ENCODE measurements at regions not wholly inside any gene's neighbourhood (a gene's known extent, or its start where the extent isn't known, plus 50 kb on each side); places are given as distances from the start of the nearest gene placed in this dataset.
"Not testable (repeated sequence)": the region's sequence is repeated elsewhere in the genome, so short reads cannot be mapped to it uniquely, and the experiment has no call there.

DNA sequence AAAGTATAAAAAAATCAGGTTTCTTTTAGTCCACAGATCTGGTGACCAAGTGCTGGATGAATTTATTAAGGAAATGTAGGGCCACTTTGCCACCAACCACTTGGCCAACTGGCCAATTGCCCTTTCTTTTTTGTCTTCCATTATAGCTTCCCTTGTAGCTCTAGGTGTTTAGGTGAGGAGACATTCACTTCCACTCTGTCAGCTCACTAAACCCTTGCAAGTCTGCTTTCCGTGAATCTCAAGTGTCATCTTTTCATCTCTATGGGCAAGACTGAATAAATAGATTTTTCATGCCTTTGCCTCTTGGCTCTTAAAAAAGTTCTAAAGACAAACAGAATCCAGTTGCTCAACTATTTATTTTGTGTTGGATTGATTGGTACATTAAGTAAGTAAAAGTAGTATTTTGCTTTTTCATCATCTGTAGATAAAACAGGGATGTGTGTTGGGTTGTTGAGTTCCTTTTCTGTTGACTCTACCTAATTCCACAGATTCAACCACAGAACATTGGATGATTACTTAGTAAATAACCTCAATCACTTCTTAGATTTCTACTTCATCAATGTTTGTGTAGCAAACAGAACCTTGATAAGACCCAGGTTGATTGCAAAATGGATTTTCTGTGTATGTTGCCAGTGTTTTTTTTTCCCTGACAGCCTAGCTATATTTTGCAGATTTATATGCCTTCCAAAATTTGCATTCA lies 68.1 kb upstream of the GRXCR1 start:
- no peak for DNase-seq (ENCODE audit: low read depth)

DNA sequence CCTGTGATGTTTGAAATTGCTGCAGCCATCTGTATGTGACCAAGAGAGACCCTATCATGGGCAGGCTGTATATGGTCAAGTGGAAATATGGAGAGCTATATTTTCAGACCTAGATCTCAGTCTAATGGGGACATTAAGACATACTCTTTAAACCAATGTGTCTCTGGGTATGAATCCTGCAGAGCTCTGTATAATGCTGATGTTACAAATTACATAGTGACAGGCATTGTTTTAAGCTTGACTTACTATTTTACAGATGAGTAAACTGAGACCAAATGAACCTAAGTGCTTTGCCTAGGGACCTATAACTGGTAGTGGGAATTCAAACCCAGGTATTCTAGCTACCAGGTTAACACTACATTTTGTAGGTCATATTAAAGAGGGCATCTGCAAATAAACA lies 71.3 kb upstream of the GRXCR1 start:
- no peak for DNase-seq (ENCODE audit: low read depth)

DNA sequence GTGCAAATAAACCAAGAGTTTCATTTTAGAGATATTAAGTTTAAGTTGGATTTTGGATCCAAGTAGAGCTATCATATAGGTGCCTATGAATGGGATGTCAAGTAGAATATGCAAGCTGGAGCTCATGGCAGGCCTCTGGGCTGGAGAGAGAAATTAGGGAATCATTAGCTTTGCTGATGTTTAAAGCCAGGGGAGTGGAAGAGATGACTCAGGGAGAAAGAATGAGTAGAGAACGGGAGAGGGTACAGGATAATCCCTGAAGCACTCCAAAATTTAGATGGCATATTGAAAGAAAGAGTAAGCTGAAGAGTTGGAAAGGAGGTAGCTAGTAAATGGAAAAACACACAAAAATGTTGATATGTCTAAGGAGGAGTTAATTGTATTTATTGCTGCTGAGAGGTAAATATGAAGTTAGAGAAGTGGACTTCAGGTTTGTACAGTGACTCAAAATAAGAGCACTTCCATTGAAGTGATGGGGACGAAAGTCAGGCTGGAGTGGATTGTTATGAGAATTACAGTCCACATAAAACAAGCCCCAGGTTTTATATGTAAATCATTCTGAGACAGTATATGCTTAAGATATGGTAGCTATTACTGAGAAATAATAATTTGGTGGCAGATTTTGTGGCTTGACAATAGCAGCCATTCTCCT lies 72.5 kb upstream of the GRXCR1 start:
- no peak for DNase-seq (ENCODE audit: low read depth)

DNA sequence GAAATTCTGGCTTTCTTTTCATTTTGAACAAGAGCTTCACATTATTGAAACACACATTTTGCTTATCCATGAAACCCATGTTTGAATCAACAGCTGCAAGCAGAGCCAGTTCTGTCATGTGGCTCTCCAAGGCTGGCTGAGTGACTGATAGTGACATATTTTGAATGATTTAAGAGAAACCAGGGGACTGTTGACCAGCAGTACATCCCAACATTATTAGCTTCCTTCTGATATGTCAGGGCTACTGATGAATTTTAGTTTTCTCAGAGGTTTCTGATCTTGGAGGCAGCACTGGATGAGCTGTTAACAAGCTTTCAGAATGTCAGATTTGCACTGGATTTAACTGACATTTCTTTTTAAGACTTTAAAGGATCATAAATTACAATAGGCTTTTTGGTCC lies 74.6 kb upstream of the GRXCR1 start:
- DNase-seq (ENCODE audit: low read depth): no peak

DNA sequence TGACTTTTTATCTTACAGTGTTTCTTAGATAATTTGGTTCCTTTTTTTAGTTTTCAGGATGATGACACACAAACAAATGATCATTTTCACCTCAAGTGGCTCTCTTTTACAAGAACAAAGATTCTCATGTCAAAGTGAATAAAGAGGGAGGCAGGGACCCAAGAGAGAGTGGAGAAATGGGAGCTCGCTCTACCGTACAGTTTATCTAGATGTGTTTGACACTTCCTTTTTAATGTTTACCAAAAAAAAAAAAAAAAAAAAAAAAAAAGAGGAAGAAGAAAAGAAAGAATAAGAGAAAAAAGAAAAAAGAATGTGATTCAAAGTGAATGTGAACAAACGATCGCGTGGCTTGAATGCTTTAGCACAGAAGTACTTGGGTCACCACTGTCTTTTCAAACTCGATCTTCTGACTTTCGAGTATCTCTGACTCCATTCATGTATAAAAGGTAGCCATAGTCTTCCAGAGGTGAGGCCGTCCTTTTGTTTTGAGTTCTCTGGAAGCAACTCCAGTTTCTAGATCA lies 75.6 kb upstream of the GRXCR1 start:
- no peak for DNase-seq (ENCODE audit: low read depth)

DNA sequence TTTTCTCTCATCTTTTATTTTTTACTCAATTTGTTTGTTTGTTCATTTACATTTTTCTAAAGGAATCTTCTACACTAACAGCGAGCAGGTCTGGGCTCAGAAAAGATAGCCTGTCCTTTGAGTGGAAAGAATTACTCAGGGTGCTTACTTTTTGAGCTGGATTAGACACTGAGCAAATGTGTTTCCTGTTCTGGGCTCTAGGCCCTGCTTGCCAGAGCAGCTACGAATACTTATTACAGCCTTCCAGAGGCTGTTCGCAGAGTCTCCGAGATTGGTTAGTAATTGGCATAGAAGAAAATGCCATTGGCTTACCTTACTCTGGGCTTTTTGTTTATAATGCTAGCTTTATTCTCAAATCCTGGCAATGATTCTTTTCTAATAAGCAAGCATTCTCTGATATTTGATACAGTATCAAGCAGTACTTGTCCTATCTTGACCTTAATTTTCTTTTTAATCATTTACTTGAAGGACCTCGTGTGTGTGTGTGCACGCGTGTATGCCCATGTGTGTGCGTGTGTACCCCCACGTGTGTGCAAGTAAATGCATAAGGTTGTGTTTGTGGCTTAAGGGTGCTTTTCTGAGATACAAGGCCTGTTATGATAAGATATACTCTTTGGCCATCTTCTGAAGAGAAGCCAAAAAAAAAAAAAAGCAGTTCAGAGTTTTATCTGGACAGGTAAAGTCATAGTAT lies 76.2 kb upstream of the GRXCR1 start:
- DNase-seq (ENCODE audit: low read depth): no peak

DNA sequence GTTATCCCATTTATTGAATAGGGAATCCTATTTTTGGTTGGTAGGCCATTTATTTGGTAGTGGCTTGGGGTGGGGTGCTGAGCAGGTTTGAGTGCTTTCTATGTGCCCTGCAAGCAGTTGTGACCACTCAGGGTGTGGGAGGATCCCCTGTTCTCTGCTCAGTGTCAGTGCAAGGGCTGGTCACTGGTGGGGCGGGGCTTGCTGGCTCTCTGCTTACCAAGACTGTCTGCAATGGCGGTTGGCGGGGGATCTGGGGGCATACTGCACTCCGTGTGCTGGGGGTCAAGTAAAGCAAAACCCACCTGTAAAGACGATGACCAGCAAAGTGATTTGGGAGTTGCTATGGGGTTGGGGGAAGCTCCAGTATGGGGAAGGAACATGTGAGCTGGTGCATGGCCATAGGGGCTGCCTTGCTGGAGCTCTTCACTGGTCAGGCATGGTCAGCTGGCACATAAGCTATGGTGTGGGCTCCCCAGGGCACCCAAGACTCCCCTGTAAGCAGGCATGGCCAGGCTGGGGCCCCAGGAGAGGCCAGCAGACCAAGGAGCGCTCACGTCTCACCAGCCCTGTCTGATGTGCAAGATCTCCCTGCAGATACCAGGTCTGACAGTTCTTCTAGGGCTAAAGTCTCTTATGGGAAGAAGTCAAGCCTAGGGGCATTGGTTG lies 83.0 kb upstream of the GRXCR1 start:
- DNase-seq (ENCODE audit: low read depth): no peak

DNA sequence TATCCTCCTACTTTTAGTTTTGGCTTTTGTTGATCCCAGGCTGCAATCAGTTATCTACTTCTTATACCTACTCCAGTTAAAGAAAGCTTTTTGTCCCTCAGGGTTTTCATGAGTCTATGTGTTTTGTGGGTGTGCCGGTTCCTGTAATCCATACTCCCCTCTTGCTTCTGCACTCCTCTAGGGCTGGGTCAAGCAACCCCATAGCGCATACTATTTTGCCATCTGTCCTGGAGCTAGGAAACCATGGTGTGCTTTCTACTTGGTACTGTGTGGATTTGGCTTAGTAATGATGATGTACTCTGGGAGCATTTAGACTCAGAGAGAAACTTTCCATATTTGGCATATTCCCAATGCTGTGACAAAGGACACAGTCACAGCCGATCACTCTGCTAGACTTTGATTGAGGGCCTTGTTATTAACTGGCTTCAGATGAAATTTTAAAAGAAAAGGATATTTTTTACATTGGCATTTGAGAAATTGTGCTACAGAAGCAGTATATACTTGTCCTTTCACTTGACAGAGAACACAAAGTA lies 86.1 kb upstream of the GRXCR1 start:
- no peak for DNase-seq (ENCODE audit: low read depth)

DNA sequence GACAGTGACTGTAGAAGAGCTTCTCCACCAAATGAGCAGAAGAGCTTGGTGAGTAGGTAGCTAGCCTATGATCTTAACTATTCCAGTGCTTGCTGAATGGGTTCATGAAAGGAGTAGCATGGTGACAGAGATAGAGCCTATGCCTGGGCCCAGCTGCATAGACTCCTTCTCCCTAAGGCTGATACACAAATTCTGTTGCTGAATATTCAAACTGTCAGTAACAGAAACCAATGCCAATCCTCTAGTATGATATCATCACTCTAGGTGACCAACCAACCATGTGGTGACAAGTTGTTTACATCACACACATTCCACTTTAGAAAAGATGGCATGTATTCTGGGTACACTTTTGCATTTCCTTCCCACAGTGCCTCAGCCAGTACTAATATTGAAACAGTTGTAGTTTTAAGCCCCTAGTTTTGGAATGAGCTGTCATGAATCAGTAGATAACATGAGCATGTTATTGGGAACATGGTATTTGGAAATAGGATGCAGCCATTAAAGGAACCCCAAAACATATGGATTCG lies 103.4 kb upstream of the GRXCR1 start:
- no peak for DNase-seq (ENCODE audit: low read depth)

DNA sequence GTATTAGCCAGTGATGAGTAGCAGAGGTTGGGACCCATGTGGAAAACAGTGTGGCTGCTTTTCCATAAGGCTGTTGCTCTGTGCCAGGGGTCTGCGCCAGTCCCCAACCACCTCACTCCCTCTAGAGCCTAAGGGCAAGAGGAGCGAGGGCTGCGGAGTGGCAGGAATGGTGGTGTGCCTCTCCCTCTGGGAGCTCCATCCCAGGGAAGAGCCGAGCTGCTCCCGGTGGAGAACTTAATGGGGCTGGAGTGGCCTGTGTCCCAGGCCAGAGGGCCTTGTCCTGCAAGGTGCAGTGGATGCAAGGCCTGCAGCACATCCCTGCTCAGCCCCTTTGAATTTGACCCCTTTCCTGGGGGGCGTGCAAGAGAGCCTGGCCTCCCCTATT lies 105.4 kb upstream of the GRXCR1 start:
- no peak for DNase-seq (ENCODE audit: low read depth)

DNA sequence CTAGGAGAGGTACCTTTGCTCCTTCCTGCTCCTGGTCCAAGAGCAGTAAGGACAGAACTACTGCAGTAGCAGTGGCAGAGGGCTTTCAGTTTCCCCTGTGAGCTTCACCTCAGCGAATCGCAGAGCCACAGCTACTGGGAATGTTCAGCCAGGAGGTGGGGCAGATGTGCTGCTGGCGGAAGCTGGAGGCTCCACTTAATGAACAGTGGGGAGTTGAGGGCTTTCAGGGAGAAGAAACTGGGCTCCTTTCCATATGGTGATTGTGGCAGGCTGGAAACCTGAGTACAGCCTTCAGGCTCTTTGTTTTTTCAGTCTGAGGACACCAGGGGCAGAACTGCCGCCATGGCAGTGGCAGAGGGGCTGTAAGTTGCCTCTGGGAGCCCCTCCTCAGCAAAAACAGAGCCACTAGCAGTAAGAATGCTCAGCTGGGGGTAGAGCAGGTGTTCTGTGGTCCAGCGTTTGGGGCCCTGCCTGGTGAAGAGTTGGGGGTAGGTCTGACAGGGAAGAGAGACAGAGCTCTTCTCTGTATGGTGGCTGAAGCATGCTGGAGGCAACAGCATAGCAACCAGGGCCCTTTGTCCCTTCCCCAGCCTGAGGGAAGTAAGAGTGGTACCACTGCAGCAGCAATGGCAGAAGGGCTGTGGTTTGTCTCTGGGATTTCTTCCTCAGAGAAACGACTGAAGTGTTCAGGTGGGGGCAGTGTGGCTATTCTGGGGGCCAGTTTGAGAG lies 106.0 kb upstream of the GRXCR1 start:
- no peak for DNase-seq (ENCODE audit: low read depth)

DNA sequence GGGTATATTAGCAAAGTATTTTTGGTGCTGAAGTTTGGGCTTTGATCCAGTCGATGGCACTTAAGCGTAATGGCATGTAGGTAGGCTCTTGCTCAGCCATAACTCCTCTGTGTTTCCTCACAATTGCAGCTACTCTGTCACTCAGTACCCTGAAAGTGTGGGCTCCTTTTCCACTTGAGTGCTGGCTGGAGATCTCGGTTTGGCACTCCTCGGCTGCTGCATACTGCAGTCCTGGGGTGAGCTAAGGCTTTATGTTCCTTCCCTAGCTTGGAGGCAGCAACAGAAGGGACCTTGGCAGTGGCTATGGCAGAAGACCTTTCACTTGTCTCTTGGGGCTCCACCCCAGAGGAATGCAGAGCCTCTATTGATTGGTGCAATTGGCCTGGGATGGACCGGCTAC lies 106.7 kb upstream of the GRXCR1 start:
- DNase-seq (ENCODE audit: low read depth): no peak

DNA sequence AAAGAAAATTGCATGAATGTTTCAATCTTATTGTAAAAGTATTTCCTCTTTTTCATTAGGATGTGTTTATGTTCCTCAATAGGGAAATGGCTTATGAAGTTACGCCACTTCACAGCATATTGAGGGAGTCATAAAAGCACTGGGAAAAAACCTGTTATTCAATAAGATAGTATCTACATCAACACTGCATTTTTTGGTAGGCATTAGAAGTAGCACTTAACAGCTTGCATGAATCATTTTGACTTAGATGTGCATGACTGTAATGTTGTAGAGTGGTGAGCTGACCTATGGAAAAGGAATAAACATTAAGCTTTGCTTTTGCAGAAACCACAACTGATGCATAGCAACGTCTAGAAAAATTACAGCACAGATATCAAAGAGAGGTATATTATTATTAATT lies 111.2 kb upstream of the GRXCR1 start:
- no peak for DNase-seq (ENCODE audit: low read depth)

DNA sequence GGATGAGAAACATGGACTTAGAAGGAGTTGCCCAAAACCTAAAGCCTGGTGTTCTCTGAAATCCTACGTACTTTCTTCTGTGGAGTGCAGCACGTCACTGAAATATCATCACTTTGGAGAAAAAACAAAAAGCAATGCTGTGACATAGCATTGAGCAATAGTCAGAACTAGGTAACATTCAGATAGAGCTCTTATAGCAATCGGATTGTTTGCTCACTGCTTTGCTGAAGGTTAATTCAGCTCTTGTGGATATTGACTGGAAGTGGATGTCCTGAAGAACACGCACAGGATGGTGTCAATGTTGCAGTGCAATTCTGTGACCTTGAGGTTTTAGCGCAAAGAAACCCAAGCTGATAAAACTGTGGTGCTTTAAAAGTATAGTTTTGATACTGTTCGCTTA lies 114.2 kb upstream of the GRXCR1 start:
- no peak for DNase-seq (ENCODE audit: low read depth)

DNA sequence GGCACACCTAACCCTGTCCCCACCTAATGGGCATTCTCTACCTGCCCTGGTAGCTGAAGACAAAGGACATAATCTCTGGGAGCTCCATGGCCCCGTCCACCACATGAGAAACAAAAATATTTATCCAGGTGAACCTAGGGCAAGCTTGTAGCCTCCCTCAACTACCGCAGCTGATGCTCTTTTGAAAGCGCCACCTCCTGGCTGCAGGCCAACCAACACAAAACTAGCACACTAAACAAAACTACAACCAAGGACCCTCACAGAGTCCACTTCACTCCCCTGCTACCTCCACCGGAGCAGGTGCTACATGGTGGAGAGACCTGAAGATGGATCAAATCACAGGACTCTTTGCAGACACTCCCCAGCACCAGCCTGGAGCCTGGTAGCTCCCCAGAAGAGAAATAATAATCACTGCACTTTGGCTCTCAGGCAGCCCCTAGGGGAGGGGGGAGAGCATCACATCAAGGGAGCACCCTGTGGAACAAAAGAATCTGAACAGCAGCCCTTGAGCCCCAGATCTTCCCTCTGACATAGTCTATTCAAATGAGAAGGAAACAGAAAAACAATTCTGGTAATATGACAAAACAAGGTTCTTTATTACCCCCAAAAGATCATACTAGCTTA lies 111.3 kb upstream of the ATP8A1 start:
- DNase-seq (ENCODE audit: low read depth): no peak

DNA sequence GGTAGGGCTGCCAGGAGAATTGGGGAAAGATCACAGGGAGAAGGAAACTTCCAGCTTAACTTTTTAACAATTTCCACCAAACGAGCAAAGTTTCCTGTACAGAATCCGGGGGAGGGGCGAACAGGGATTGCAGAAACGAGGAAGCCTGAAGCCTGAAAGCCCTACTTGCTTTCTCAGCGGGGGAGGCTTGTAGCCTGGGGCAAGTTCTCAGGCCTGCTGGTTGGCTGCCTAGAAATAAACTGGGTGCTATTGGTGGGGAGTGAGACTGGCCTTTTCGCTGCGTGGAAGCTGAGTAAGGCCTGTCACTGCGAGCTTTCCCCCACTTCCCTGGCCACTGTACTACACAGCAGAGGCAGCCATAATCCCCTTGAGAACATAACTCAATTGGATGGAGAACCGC lies 110.8 kb upstream of the ATP8A1 start:
- no peak for DNase-seq (ENCODE audit: low read depth)

DNA sequence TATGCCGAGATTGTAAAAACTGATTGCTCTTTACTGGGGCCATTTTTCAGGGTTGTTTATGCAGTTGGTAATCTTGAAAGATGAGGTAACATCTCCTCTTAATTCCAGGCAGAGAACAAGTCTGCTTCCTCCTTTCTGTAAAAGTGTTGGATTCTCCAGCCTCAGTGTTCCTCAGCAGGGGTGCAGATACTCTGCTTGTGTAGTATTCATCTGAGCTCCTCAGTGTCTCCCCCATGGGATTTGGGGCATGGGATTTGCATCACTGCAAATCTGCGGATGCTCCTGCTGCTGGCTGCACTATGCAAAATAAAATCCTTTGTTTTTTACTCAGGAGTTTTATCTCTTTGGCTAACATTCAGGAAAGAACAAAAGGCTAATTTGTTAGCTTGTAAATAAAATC lies 104.9 kb upstream of the ATP8A1 start:
- no peak for DNase-seq (ENCODE audit: low read depth)

DNA sequence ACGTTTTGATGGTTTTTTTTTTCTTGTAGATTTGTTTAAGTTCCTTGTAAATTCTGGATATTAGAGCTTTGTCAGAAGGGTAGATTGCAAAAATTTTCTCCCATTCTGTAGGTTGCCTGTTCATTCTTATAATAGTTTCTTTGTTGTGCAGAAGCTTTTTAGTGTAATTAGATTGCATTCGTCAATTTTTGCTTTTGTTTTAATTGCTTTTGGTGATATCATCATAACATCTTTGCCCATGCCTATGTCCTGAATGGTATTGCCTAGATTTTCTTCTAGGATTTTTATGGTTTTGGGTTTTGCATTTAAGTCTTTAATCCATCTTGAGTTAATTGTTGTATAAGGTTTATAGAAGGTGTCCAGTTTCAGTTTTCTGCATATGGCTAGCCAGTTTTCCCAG lies 98.1 kb upstream of the ATP8A1 start:
- DNase-seq (ENCODE audit: low read depth): not testable (repeated sequence)

DNA sequence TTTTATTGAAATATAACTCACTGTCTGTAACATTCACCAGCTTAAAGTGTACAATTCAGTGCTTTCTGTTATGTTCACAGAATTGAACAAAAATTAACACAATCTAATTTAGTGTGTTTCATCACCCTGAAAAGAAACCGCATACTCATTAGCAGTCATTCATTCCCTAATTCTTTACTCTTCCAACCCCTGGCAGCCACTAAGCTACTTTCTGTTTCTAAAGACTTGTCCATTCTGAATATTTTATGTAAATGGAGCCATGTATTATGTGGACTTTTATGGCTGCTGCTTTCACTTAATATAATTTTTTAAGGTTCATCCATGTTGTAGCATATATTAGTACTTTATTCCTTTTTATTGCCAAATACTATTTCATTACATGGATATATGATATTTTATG lies 94.7 kb upstream of the ATP8A1 start:
- DNase-seq (ENCODE audit: low read depth): no peak

DNA sequence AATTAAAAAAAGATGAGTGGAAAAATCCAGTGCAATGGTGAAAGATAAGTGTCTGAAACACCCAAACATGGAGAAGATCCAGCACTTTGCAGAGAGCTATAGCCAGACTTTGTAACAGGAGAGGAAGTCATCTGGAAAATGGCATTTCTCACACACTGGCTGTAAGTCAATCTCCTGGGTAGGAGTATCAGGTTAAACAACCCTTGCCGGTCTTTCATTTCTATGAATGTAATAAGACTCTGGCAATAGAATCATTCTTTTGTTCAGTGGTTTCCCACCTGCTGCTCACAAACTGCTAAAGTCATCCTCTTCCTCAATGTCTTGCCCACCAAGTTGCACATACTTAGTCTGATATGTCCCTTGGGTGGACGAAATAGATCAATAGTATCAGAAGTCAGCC lies 94.0 kb upstream of the ATP8A1 start:
- DNase-seq (ENCODE audit: low read depth): no peak

DNA sequence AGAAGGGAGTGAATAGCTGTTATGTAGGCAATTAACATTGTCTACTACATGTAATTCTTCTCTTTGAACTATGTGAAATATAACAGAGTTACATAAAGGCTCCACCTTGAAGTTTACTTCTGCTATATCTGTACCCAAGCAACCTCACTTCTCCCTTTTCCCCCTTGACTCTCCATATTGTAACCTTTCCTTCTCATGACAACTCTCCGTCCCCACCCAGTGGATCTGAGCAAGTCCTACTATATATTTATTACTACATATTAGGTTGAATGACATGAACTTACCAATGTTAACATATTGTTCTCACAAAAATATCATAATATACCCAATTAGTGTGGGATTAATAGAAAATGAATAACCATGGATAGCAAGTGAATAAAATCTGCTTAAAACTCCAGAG lies 93.2 kb upstream of the ATP8A1 start:
- peak; percentile 18 for DNase-seq (ENCODE audit: low read depth)
